Pancreas (tissue), 10 donors: ENCODE measurements at regions not wholly inside any gene's neighbourhood (a gene's known extent, or its start where the extent isn't known, plus 50 kb on each side); places are given as distances from the start of the nearest gene placed in this dataset.
"Not testable (repeated sequence)": the region's sequence is repeated elsewhere in the genome, so short reads cannot be mapped to it uniquely, and the experiment has no call there.

Experiments
- ATAC-seq, 4 donors: fragments of 200-7000 bp; cut with Tn5 transposase; one replicate each; pipeline versions ENCODE4 v1.8.0 to v1.9.1; 2020; ENCODE audit warnings: mild to moderate bottlenecking in 4 of 4, moderate library complexity in 4 of 4
- DNase-seq, 6 donors: peaks; one replicate each; pipeline ENCODE4 v3.0.0-alpha.2; 2020
- FAIRE-seq: peaks from 2 replicates; lab custom pipeline; 2012; peaks lifted over from hg19 to GRCh38; lab: Jason Lieb, UNC
- H3K27ac ChIP-seq, 4 donors: fragments of 200-600 bp; sonication (generic); 1 replicate in 3 of 4; 2 replicates in 1 of 4; pipeline versions ENCODE4 v1.5.0 to v1.8.0; 2020
- H3K27me3 ChIP-seq, 4 donors: fragments of 200-600 bp; one replicate each; pipeline ENCODE4 v1.8.0; 2021
- H3K36me3 ChIP-seq, 3 donors: fragments of 200-600 bp; sonication (generic) in 1 of 3; one replicate each; pipeline versions ENCODE4 v1.5.0 to v1.8.0; 2020 to 2021
- H3K4me1 ChIP-seq, 3 donors: fragments of 200-600 bp; one replicate each; pipeline ENCODE4 v1.8.0; 2021
- H3K4me3 ChIP-seq, 4 donors: fragments of 200-600 bp; sonication (generic) in 2 of 4; one replicate each; pipeline versions ENCODE4 v1.5.0 to v1.8.0; 2020 to 2021
- H3K9me3 ChIP-seq, 4 donors: fragments of 200-600 bp; one replicate each; pipeline ENCODE4 v1.8.0; 2021
- CTCF ChIP-seq, 4 donors: fragments of 200-600 bp; sonication (generic) in 3 of 4; IDR thresholded peaks; one replicate each; pipeline versions ENCODE4 v1.5.0 to v1.8.0; 2021; ENCODE audit warnings: antibody characterized with exemption in 4 of 4
- WGBS, 2 donors: extraction: QIAGEN DNeasy Blood & Tissue Kit; methylation state at CpG; one replicate each; pipeline ENCODE4 v1.1.7; 2013; 5-methylcytosine and 5-hydroxymethylcytosine counted together
- intact Hi-C, 3 donors: fragments of 100-400 bp; cut with DNase I; formaldehyde crosslinking; loops; one replicate each; pipeline versions ENCODE4 v1.11.1 to v1.14.2; 2022
- donor health status: healthy with polysubstance abuse.
- donor health status: DM: no; HTN: no; CAD: no; lungs with moderate emphysema.
- donor health status: DM: no; HTN: no; CAD: no.
- donor health status: control.
- donor health status: control.
- donor health status: Bipolar disorder and iron deficiency.
- donor health status: DM: yes; HTN: yes; CAD: no.
- donor health status: DM: no; HTN: no; CAD: no.
- donor health status: DM: no; HTN: no; CAD: no.
- donor health status: DM: yes; HTN: yes; CAD: no.

GRCh38 chr7:65508581-65509367 is 135.1 kb downstream of the ZNF92 start:
- peak in 1 of 6 donors; percentile 53 for DNase-seq
- peak in 2 of 4 donors; percentile 38 to 50 for ATAC-seq
- H3K27ac ChIP-seq, FAIRE-seq, H3K27me3 ChIP-seq, H3K9me3 ChIP-seq, H3K4me1 ChIP-seq, intact Hi-C loops, H3K36me3 ChIP-seq: not testable (repeated sequence)
- WGBS, 2 donors = 4 to 6% methylated on average over 33 to 72 of the region's 85 CpGs
- peak overlapping the region in 3 of 4 donors; percentile 7 to 33 (median 32) for H3K4me3 ChIP-seq

- DNase-seq (peak in 3 of 6 donors; percentile 10 to 35 (median 26)), ATAC-seq (peak in 1 of 4 donors; percentile 29), FAIRE-seq (no peak)
- peaks cover 0 to 7% (median 2%) of the 10 kb centered on the region in 4 donors for H3K27me3 ChIP-seq
- WGBS, 2 donors = 1 to 2% methylated on average over 77 to 85 of the region's 85 CpGs
- no peak overlapping the region for H3K27ac ChIP-seq
- H3K4me3 ChIP-seq = peak overlapping the region in 3 of 4 donors; percentile 10 to 33 (median 32)
- TF ChIP-seq CTCF (IDR thresholded peaks at IDR 0.05) = no peak
- intact Hi-C loops = no loop called here
- no peaks in the 10 kb centered on the region for H3K36me3 ChIP-seq
- no peaks in the 10 kb centered on the region for H3K9me3 ChIP-seq
- no peaks in the 10 kb centered on the region for H3K4me1 ChIP-seq
Measured at GRCh38 chr7:65509368-65510186, 135.9 kb downstream of the ZNF92 start.

GRCh38 chr7:65510187-65510538 is 136.5 kb downstream of the ZNF92 start:
- WGBS, 2 donors = 16 to 21% methylated on average over 1 of the region's 1 CpG
- H3K4me1 ChIP-seq, intact Hi-C loops, DNase-seq, H3K36me3 ChIP-seq, H3K27ac ChIP-seq, H3K9me3 ChIP-seq, FAIRE-seq, H3K27me3 ChIP-seq, ATAC-seq: not testable (repeated sequence)
- peak overlapping the region in 1 of 4 donors; percentile 33 for H3K4me3 ChIP-seq

GRCh38 chr7:65519751-65520150 is 146.1 kb downstream of the ZNF92 start:
- H3K27ac ChIP-seq, H3K9me3 ChIP-seq, H3K36me3 ChIP-seq, H3K4me1 ChIP-seq, H3K27me3 ChIP-seq, FAIRE-seq, ATAC-seq, DNase-seq, intact Hi-C loops, H3K4me3 ChIP-seq: not testable (repeated sequence)
- 29 to 91% methylated on average over 1 of the region's 1 CpG for WGBS, 2 donors

GRCh38 chr7:65545465-65546161 is 172.0 kb downstream of the ZNF92 start:
- intact Hi-C loops, H3K9me3 ChIP-seq, H3K27me3 ChIP-seq, H3K4me3 ChIP-seq, H3K27ac ChIP-seq, H3K36me3 ChIP-seq, H3K4me1 ChIP-seq, DNase-seq, ATAC-seq, FAIRE-seq: not testable (repeated sequence)
- WGBS, 2 donors = no CpG with 5 or more reads among the region's 5 CpGs

- DNase-seq, ATAC-seq, intact Hi-C loops, H3K36me3 ChIP-seq, H3K4me3 ChIP-seq, H3K27ac ChIP-seq, H3K27me3 ChIP-seq, H3K4me1 ChIP-seq, H3K9me3 ChIP-seq, FAIRE-seq: not testable (repeated sequence)
- no CpG with 5 or more reads among the region's 2 CpGs for WGBS, 2 donors
Measured at GRCh38 chr7:65549589-65550443, 176.2 kb downstream of the ZNF92 start.

GRCh38 chr7:65550444-65550809 is 176.8 kb downstream of the ZNF92 start:
- H3K4me1 ChIP-seq, H3K9me3 ChIP-seq, H3K27me3 ChIP-seq, H3K4me3 ChIP-seq, ATAC-seq, intact Hi-C loops, H3K36me3 ChIP-seq, DNase-seq, H3K27ac ChIP-seq: not testable (repeated sequence)
- FAIRE-seq = peak; percentile 64

- H3K27me3 ChIP-seq, H3K9me3 ChIP-seq, FAIRE-seq, H3K36me3 ChIP-seq, ATAC-seq, H3K27ac ChIP-seq, intact Hi-C loops, H3K4me1 ChIP-seq, H3K4me3 ChIP-seq, DNase-seq: not testable (repeated sequence)
- 40 to 74% methylated on average over 1 of the region's 1 CpG for WGBS, 2 donors
Measured at GRCh38 chr7:65551042-65551441, 177.4 kb downstream of the ZNF92 start.

GRCh38 chr7:65554553-65555476 is 181.2 kb downstream of the ZNF92 start:
- 1% methylated on average over 23 of the region's 85 CpGs; no CpG with 5 or more reads in 1 of the 2 donors for WGBS, 2 donors
- H3K4me3 ChIP-seq, H3K36me3 ChIP-seq, DNase-seq, H3K4me1 ChIP-seq, H3K9me3 ChIP-seq, FAIRE-seq, intact Hi-C loops, H3K27me3 ChIP-seq, H3K27ac ChIP-seq: not testable (repeated sequence)
- peak in 3 of 4 donors; percentile 24 to 40 (median 35) for ATAC-seq
